GM18517 (cell line): ENCODE measurements at regions not wholly inside any gene's neighbourhood (a gene's known extent, or its start where the extent isn't known, plus 50 kb on each side); places are given as distances from the start of the nearest gene placed in this dataset.

Experiments used
- ATAC-seq: cut with Tn5 transposase; IDR thresholded peaks from one replicate; pipeline ENCODE4 v1.9.1; 2021; ENCODE audit warnings: mild to moderate bottlenecking, moderate library complexity; ENCODE audit not compliant: unreplicated experiment

- ATAC-seq, result no peak
These were observed 192.1 kb upstream of the KLF14 start for GRCh38 chr7:130926001-130926691.

- ATAC-seq, result no peak
These were observed 193.1 kb upstream of the KLF14 start for GRCh38 chr7:130927062-130927461.

GRCh38 chr7:130927564-130927963 lies 193.6 kb upstream of the KLF14 start:
- ATAC-seq, result no peak

GRCh38 chr7:130929896-130930659 lies 196.1 kb upstream of the KLF14 start:
- no peak for ATAC-seq

GRCh38 chr7:130930681-130931080 lies 196.7 kb upstream of the KLF14 start:
- ATAC-seq, result no peak

GRCh38 chr7:130931423-130931822 lies 197.4 kb upstream of the KLF14 start:
- no peak for ATAC-seq

GRCh38 chr7:130932088-130932487 lies 198.1 kb upstream of the KLF14 start:
- no peak for ATAC-seq

- no peak for ATAC-seq
These were observed 198.8 kb upstream of the KLF14 start for GRCh38 chr7:130932667-130933432.

- ATAC-seq, result no peak
These were observed 199.9 kb upstream of the KLF14 start for GRCh38 chr7:130933919-130934318.

- no peak for ATAC-seq
These were observed 201.7 kb upstream of the KLF14 start for GRCh38 chr7:130935564-130936157.

GRCh38 chr7:130936202-130936931 lies 202.4 kb upstream of the KLF14 start:
- no peak for ATAC-seq

- no peak for ATAC-seq
These were observed 203.0 kb upstream of the KLF14 start for GRCh38 chr7:130937016-130937415.

- ATAC-seq, result no peak
These were observed 203.8 kb upstream of the KLF14 start for GRCh38 chr7:130937830-130938229.

- ATAC-seq, result no peak
These were observed 204.7 kb upstream of the KLF14 start for GRCh38 chr7:130938661-130939060.

GRCh38 chr7:130939321-130940095 lies 205.5 kb upstream of the KLF14 start:
- no peak for ATAC-seq

- ATAC-seq, result no peak
These were observed 206.3 kb upstream of the KLF14 start for GRCh38 chr7:130940326-130940725.

GRCh38 chr7:130940907-130941306 lies 206.9 kb upstream of the KLF14 start:
- no peak for ATAC-seq

GRCh38 chr7:130941322-130942210 lies 207.6 kb upstream of the KLF14 start:
- ATAC-seq, result no peak
